ENCODE measurements at regions not wholly inside any gene's neighbourhood (a gene's known extent, or its start where the extent isn't known, plus 50 kb on each side); places are given as distances from the start of the nearest gene placed in this dataset.

DNA sequence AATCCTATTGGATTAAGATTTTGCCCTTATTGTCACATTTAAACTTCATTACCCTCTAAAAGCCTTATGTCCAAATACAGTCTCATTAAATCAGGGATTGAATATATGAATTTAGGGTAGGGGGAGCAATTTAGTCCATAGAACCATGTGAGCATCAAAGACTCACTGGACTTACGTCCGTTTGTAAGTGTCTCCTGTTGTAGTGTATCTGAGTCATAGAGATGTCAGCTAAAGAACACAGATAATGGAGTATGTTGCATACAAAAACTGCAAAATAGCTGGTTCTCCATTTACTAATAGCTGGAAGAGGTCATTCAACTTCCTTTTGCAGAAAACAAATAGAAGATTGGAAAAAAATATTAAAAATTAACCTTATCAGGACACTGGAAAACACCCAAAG, 599.1 kb upstream of the SOX9 start:
- no peak overlapping the region for H3K4me3 ChIP-seq
- ATAC-seq (no peak), DNase-seq (no peak)
- H3K27ac ChIP-seq, result no peak overlapping the region
- no peaks in the 10 kb centered on the region for H3K4me1 ChIP-seq
- intact Hi-C loops (cut with DNase I), result no loop called here
- no peak for TF ChIP-seq POLR2A (IDR thresholded peaks at IDR 0.05)
- TF ChIP-seq, protein P1, sequence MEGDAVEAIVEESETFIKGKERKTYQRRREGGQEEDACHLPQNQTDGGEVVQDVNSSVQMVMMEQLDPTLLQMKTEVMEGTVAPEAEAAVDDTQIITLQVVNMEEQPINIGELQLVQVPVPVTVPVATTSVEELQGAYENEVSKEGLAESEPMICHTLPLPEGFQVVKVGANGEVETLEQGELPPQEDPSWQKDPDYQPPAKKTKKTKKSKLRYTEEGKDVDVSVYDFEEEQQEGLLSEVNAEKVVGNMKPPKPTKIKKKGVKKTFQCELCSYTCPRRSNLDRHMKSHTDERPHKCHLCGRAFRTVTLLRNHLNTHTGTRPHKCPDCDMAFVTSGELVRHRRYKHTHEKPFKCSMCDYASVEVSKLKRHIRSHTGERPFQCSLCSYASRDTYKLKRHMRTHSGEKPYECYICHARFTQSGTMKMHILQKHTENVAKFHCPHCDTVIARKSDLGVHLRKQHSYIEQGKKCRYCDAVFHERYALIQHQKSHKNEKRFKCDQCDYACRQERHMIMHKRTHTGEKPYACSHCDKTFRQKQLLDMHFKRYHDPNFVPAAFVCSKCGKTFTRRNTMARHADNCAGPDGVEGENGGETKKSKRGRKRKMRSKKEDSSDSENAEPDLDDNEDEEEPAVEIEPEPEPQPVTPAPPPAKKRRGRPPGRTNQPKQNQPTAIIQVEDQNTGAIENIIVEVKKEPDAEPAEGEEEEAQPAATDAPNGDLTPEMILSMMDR (IDR thresholded peaks at IDR 0.05), result no peak
- H3K36me3 ChIP-seq, result no peaks in the 10 kb centered on the region
- H3K9me3 ChIP-seq, result no peaks in the 10 kb centered on the region
- H3K27me3 ChIP-seq, result no peaks in the 10 kb centered on the region
- 33% methylated on average over 2 of the region's 2 CpGs for WGBS (ENCODE audit: insufficient coverage, low coverage, low lambda C conversion rate, missing lambda C conversion rate)

DNA sequence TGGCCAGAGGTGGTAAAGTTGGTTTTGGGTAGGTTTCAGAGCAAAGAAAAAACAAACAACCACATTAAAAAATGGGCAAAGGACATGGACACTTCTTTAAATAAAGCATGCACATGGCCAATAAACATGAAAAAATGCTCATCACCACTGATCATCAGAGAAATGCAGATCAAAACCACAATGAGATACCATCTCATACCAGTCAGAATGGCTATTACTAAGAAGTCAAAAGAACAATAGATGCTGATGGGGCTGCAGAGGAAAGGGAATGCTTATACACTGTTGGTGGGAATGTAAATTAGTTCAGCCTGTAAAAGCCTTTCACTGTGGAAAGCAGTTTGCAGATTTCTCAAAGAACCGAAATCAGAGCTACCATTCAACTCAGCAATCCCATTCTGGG, 598.4 kb upstream of the SOX9 start:
- H3K9me3 ChIP-seq, result no peaks in the 10 kb centered on the region

DNA sequence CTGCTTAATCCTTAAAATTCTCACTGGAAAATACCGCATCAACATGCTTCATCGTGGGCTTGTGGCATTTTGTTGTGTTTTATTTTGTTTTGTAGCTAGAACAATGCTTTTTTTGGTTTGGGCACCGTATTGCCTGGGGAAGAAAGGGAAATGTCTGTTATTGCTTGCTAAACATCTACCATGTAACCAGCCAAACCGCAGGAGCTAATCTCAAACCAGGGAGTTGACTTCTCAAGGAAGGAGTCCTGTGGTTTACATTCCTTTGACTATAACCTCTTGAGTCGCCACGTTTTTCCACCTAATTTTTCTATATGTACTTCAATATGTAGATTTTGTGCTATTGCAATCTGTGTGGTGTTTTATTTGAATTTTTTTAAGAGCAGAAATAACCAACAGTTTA, 593.5 kb upstream of the SOX9 start:
- WGBS (ENCODE audit: insufficient coverage, low coverage, low lambda C conversion rate, missing lambda C conversion rate), result 56% methylated on average over 6 of the region's 6 CpGs
- Histone ChIP-seq H3K27ac (no peak overlapping the region), H3K27me3 (no peaks in the 10 kb centered on the region), H3K4me1 (no peaks in the 10 kb centered on the region), H3K36me3 (no peaks in the 10 kb centered on the region), H3K4me3 (no peak overlapping the region), H3K9me3 (no peaks in the 10 kb centered on the region)
- intact Hi-C loops (cut with DNase I), result no loop called here
- DNase-seq (no peak), ATAC-seq (no peak)
- TF ChIP-seq POLR2A (IDR thresholded peaks at IDR 0.05), result no peak
- TF ChIP-seq, protein P1 (IDR thresholded peaks at IDR 0.05), result no peak

More for the DNA sequence above, 598.4 kb upstream of the SOX9 start:
- H3K27ac ChIP-seq, result no peak overlapping the region
- no peak for TF ChIP-seq POLR2A (IDR thresholded peaks at IDR 0.05)
- TF ChIP-seq, protein P1 (IDR thresholded peaks at IDR 0.05), result no peak
- H3K4me1 ChIP-seq, result no peaks in the 10 kb centered on the region
- H3K36me3 ChIP-seq, result no peaks in the 10 kb centered on the region
- no peak for DNase-seq
- WGBS (ENCODE audit: insufficient coverage, low coverage, low lambda C conversion rate, missing lambda C conversion rate), result 42% methylated on average over 1 of the region's 1 CpG
- H3K27me3 ChIP-seq, result no peaks in the 10 kb centered on the region
- no peak for ATAC-seq
- intact Hi-C loops (cut with DNase I), result no loop called here
- no peak overlapping the region for H3K4me3 ChIP-seq

DNA sequence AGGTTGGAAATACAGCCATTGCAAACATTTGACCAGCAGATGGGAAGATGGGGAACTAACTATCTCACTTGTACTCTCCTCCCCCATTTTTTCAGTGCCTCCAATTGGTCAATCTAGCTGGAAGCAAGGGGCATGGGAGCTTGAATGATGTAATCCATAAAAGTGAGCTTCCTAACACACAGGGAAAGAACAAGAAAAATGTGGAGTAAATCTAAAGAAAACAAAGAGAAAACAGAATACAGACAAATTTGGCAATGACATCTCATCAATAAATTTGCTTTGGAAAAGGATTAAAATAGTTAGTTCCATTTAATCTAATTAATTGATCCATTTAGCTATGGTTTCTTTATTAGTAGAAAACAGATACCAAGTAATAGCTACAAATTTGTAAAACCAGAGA, 592.6 kb upstream of the SOX9 start:
- Histone ChIP-seq H3K4me1 (no peaks in the 10 kb centered on the region), H3K4me3 (no peak overlapping the region), H3K9me3 (no peaks in the 10 kb centered on the region), H3K36me3 (no peaks in the 10 kb centered on the region), H3K27me3 (no peaks in the 10 kb centered on the region), H3K27ac (no peak overlapping the region)
- TF ChIP-seq, protein P1 (IDR thresholded peaks at IDR 0.05), result no peak
- TF ChIP-seq POLR2A (IDR thresholded peaks at IDR 0.05), result no peak
- DNase-seq, result no peak
- no peak for ATAC-seq
- intact Hi-C loops (cut with DNase I), result no loop called here

GRCh38 chr17:71530248-71530647, 590.6 kb upstream of the SOX9 start:
- WGBS (ENCODE audit: insufficient coverage, low coverage, low lambda C conversion rate, missing lambda C conversion rate), result 69% methylated on average over 2 of the region's 2 CpGs
- ATAC-seq (no peak), DNase-seq (no peak)
- H3K36me3 ChIP-seq, result no peaks in the 10 kb centered on the region
- H3K27me3 ChIP-seq, result no peaks in the 10 kb centered on the region
- no peak for TF ChIP-seq POLR2A (IDR thresholded peaks at IDR 0.05)
- TF ChIP-seq, protein P1 (IDR thresholded peaks at IDR 0.05), result no peak
- no peak overlapping the region for H3K27ac ChIP-seq
- H3K4me1 ChIP-seq, result no peaks in the 10 kb centered on the region
- H3K9me3 ChIP-seq, result no peaks in the 10 kb centered on the region
- H3K4me3 ChIP-seq, result no peak overlapping the region
- intact Hi-C loops (cut with DNase I), result no loop called here
